Esophagus muscularis mucosa (tissue), 4 donors: ENCODE measurements at regions not wholly inside any gene's neighbourhood (a gene's known extent, or its start where the extent isn't known, plus 50 kb on each side); places are given as distances from the start of the nearest gene placed in this dataset.

Experiments used
- DNase-seq: peaks from one replicate; pipeline ENCODE4 v3.0.0-alpha.2; 2017; ENCODE audit errors: extremely low spot score
- H3K27ac ChIP-seq, 4 donors: fragments of 200-600 bp; sonication (generic); replicated peaks in 1 of 4; 1 replicate in 3 of 4; 2 replicates in 1 of 4; pipeline ENCODE4 v1.5.1; 2016 to 2019; ENCODE audit warnings: mild to moderate bottlenecking in 1 of 4
- H3K27me3 ChIP-seq, 4 donors: fragments of 200-600 bp; sonication (generic); one replicate each; pipeline versions ENCODE4 v1.5.1 to v1.6.0; 2016 to 2019
- H3K36me3 ChIP-seq, 4 donors: fragments of 200-600 bp; sonication (generic); one replicate each; pipeline ENCODE4 v1.5.1; 2016 to 2019
- H3K4me1 ChIP-seq, 4 donors: fragments of 200-600 bp; sonication (generic); one replicate each; pipeline ENCODE4 v1.5.1; 2016 to 2019
- H3K4me3 ChIP-seq, 4 donors: fragments of 200-600 bp; sonication (generic); 1 replicate in 2 of 4; 2 replicates in 2 of 4; pipeline ENCODE4 v1.5.1; 2016 to 2019; ENCODE audit warnings: mild to moderate bottlenecking in 4 of 4, moderate library complexity in 1 of 4
- H3K9me3 ChIP-seq, 4 donors: fragments of 200-600 bp; sonication (generic); 1 replicate in 3 of 4; 2 replicates in 1 of 4; pipeline ENCODE4 v1.5.1; 2016 to 2019
- EP300 ChIP-seq: sonication (generic); formaldehyde crosslinking; IDR thresholded peaks from one replicate; pipeline ENCODE4 v1.6.1; 2017; ENCODE audit warnings: antibody characterized with exemption
- POLR2A ChIP-seq: fragments of 450-650 bp; IDR thresholded peaks from one replicate; pipeline ENCODE4 v1.6.1; 2017; ENCODE audit warnings: antibody characterized with exemption, moderate library complexity, mild to moderate bottlenecking, low read depth
- POLR2AphosphoS5 ChIP-seq, 2 donors: sonication (generic); formaldehyde crosslinking; IDR thresholded peaks; one replicate each; pipeline ENCODE4 v1.6.1; 2017; ENCODE audit warnings: antibody characterized with exemption in 2 of 2
- WGBS: methylation state at CpG from one replicate; pipeline ENCODE4 v1.1.5; 2018; 5-methylcytosine and 5-hydroxymethylcytosine counted together
- intact Hi-C: fragments of 100-400 bp; cut with DNase I; formaldehyde crosslinking; loops from one replicate; pipeline ENCODE4 v1.15.1; 2023
- small RNA-seq, 3 donors: library from RNA; depleted of rRNA; stranded (forward); fragments of <200 nt; gene quantifications; one replicate each; pipeline ENCODE3, GENCODE V24; 2016
- TF ChIP-seq, protein P1 (sequence below), 3 experiments: fragments of 200-600 bp in 2 of 3; fragments of 450-650 bp in 1 of 3; sonication (generic) in 2 of 3; IDR thresholded peaks; one replicate each; pipeline ENCODE4 v1.5.1; 2017 to 2019; ENCODE audit warnings: antibody characterized with exemption in 3 of 3, mild to moderate bottlenecking in 2 of 3, moderate library complexity in 1 of 3

DNA sequence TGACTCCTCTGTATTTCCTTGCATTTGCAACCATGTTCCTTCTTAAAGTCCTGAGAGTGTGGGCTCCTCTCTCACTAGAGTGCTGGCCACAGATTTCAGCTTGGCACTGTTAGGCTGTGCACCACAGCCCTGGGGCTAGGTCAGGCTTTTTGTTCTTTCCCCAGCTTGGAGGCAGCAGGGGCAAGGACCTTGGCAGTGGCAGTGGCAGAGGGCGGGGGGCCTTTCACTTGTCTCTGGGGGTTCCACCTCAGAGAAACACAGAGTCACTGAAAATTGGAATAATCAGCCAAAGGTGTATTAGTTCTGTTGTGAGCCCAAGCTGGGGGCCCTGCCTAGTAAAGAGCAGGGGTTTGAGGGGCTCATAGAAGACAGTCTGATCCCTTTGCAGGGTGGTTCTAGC is 142.8 kb upstream of the CT83 start:
- Histone ChIP-seq H3K36me3 (no peaks in the 10 kb centered on the region), H3K9me3 (no peaks in the 10 kb centered on the region), H3K4me3 (no peak overlapping the region), H3K27me3 (no peaks in the 10 kb centered on the region), H3K27ac (no peak overlapping the region), H3K4me1 (no peaks in the 10 kb centered on the region)
- WGBS = no CpG with 5 or more reads among the region's 1 CpG
- TF ChIP-seq, protein P1, sequence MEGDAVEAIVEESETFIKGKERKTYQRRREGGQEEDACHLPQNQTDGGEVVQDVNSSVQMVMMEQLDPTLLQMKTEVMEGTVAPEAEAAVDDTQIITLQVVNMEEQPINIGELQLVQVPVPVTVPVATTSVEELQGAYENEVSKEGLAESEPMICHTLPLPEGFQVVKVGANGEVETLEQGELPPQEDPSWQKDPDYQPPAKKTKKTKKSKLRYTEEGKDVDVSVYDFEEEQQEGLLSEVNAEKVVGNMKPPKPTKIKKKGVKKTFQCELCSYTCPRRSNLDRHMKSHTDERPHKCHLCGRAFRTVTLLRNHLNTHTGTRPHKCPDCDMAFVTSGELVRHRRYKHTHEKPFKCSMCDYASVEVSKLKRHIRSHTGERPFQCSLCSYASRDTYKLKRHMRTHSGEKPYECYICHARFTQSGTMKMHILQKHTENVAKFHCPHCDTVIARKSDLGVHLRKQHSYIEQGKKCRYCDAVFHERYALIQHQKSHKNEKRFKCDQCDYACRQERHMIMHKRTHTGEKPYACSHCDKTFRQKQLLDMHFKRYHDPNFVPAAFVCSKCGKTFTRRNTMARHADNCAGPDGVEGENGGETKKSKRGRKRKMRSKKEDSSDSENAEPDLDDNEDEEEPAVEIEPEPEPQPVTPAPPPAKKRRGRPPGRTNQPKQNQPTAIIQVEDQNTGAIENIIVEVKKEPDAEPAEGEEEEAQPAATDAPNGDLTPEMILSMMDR (IDR thresholded peaks at IDR 0.05) = no peak
- no peak for TF ChIP-seq POLR2A
- no peak for TF ChIP-seq EP300
- no peak for TF ChIP-seq POLR2AphosphoS5 (IDR thresholded peaks at IDR 0.05)
- intact Hi-C loops = no loop called here
- DNase-seq = no peak

DNA sequence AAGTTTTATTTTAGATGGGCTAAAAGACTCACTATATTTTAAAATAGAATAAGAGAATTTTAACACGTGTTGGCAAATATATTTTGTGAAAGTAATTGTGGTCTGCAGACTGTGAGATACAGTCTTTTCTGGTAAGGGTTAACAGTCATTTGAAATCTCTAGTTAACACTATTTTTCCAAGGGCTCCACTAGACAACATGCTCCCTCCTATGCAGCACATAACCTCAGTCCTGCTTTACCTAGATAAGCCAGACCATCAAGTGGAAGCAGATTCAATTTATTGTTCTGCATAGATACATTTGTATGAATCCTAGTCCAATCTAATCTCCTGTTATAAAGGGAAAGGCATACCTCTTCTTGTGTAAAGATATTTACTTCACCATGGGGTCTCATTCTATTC is 133.2 kb upstream of the CT83 start:
- no peak overlapping the region for H3K4me3 ChIP-seq
- no peaks in the 10 kb centered on the region for H3K4me1 ChIP-seq
- DNase-seq = no peak
- no peak overlapping the region for H3K27ac ChIP-seq
- TF ChIP-seq POLR2AphosphoS5 (IDR thresholded peaks at IDR 0.05) (no peak), EP300 (no peak), POLR2A (no peak)
- TF ChIP-seq, protein P1 (IDR thresholded peaks at IDR 0.05) = no peak
- no peaks in the 10 kb centered on the region for H3K36me3 ChIP-seq
- 77% methylated on average over 1 of the region's 1 CpG for WGBS
- no peaks in the 10 kb centered on the region for H3K9me3 ChIP-seq
- no peaks in the 10 kb centered on the region for H3K27me3 ChIP-seq
- intact Hi-C loops = no loop called here

Small RNA genes lying in the stretch of these regions (small RNA-seq; reads per million reads assigned to genes)
- 0 reads per million in 3 donors for gene RNU6-1323P
